GM12891 (cell line): ENCODE measurements at regions not wholly inside any gene's neighbourhood (a gene's known extent, or its start where the extent isn't known, plus 50 kb on each side); places are given as distances from the start of the nearest gene placed in this dataset.

Source experiments
- PAX5 ChIP-seq: IDR thresholded peaks from 2 replicates; pipeline ENCODE4 v1.6.1; 2011; ENCODE audit warnings: low read length, moderate library complexity, mild to moderate bottlenecking; ENCODE audit not compliant: insufficient read depth, severe bottlenecking
- POLR2A ChIP-seq: IDR thresholded peaks from 2 replicates; pipeline ENCODE4 v1.6.1; 2011; ENCODE audit warnings: low read depth, low read length, control low read depth
- POLR2AphosphoS5 ChIP-seq: IDR thresholded peaks from 2 replicates; pipeline ENCODE4 v1.6.1; 2011; ENCODE audit warnings: low read depth, low read length, control low read depth
- TAF1 ChIP-seq: IDR thresholded peaks from 2 replicates; pipeline ENCODE4 v1.6.1; 2011; ENCODE audit warnings: low read depth, low read length, control low read depth

- no peak for TF ChIP-seq POLR2A
- no peak for TF ChIP-seq PAX5
- TF ChIP-seq TAF1 = no peak
- TF ChIP-seq POLR2AphosphoS5 = no peak
Observed at GRCh38 chr5:105952875-105953274, 1717.9 kb downstream of the EFNA5 start.
